ENCODE measurements at regions not wholly inside any gene's neighbourhood (a gene's known extent, or its start where the extent isn't known, plus 50 kb on each side); places are given as distances from the start of the nearest gene placed in this dataset.
"Not testable (repeated sequence)": the region's sequence is repeated elsewhere in the genome, so short reads cannot be mapped to it uniquely, and the experiment has no call there.

GRCh38 chr7:47183862-47184590 lies 397.9 kb downstream of the TNS3 start:
- Histone ChIP-seq H3K4me1 (ENCODE audit: insufficient read depth, low read length) (peaks cover 16% of the 10 kb centered on the region), H3K27me3 (ENCODE audit: insufficient read depth, low read length) (peaks cover 33% of the 10 kb centered on the region), H3K36me3 (ENCODE audit: insufficient read depth, low read length) (no peaks in the 10 kb centered on the region), H2AFZ (ENCODE audit: low read length) (no peak overlapping the region), H4K20me1 (ENCODE audit: insufficient read depth, low read length) (no peaks in the 10 kb centered on the region), H3K9me3 (ENCODE audit: low read depth, low read length) (no peaks in the 10 kb centered on the region), H3K79me2 (ENCODE audit: insufficient read depth, low read length) (no peaks in the 10 kb centered on the region), H3K4me2 (ENCODE audit: insufficient read depth, low read length) (no peak overlapping the region), H3K4me3 (ENCODE audit: insufficient read depth, low read length) (no peak overlapping the region), H3K27ac (ENCODE audit: low read depth, low read length) (no peak overlapping the region)
- no peak for DNase-seq (ENCODE audit: insufficient read length, low spot score, missing footprints)
- TF ChIP-seq CTCF (IDR thresholded peaks at IDR 0.05; ENCODE audit: extremely low read depth, low read depth, low read length): no peak

DNA sequence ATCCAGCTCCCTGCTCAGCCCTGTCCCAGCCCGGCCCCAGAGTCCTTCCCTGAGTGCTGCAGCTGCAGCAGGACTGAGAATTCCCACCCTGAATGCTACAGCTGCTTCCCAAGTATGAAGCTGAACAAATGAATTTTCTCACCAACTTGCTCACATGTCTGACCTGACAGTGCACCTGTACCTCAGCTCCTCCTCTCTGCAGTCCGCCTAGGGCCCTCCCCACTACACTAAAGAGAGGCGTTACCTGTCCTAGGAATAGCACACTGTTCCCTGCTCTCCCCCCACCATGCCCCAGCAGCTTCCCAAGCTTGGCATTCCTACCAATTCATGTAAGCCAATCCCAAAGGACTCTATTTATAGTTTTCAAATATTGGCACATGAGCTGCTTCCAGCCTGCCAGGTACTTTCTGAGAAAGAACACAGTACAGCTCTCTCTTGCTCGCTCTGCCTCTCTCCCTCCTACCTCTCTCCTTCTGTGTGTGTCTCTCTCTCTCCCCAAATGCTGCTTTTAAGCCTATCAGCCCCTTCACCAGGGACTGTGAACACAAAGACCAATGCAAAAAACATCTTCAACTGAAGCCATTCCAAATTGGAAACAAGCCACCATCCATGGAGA lies 400.1 kb downstream of the TNS3 start:
- H3K79me2 ChIP-seq (ENCODE audit: insufficient read depth, low read length): no peaks in the 10 kb centered on the region
- H3K27ac ChIP-seq (ENCODE audit: low read depth, low read length): no peak overlapping the region
- H3K4me1 ChIP-seq (ENCODE audit: insufficient read depth, low read length): peaks cover 16% of the 10 kb centered on the region
- H4K20me1 ChIP-seq (ENCODE audit: insufficient read depth, low read length): no peaks in the 10 kb centered on the region
- H3K4me2 ChIP-seq (ENCODE audit: insufficient read depth, low read length): no peak overlapping the region
- TF ChIP-seq CTCF (IDR thresholded peaks at IDR 0.05; ENCODE audit: extremely low read depth, low read depth, low read length): no peak
- no peak for DNase-seq (ENCODE audit: insufficient read length, low spot score, missing footprints)
- H3K9me3 ChIP-seq (ENCODE audit: low read depth, low read length): no peaks in the 10 kb centered on the region
- H2AFZ ChIP-seq (ENCODE audit: low read length): no peak overlapping the region
- H3K36me3 ChIP-seq (ENCODE audit: insufficient read depth, low read length): no peaks in the 10 kb centered on the region
- H3K27me3 ChIP-seq (ENCODE audit: insufficient read depth, low read length): peaks cover 22% of the 10 kb centered on the region
- no peak overlapping the region for H3K4me3 ChIP-seq (ENCODE audit: insufficient read depth, low read length)

DNA sequence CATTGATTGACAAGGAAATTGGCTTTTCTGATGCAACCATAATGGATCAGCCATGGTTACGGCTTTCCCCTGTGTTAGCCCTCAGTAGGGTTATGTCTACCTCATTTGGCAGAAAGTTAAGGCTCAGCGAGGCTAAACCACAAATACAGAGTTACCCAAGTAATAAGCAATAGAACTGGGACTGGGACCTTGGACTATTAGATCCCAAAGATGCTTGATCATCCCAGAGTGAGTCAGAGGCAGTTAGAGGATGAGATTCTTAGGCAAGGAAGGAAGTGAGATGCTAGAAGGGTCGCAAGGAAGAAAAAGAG lies 401.4 kb downstream of the TNS3 start:
- H3K27ac ChIP-seq (ENCODE audit: low read depth, low read length): no peak overlapping the region
- H3K79me2 ChIP-seq (ENCODE audit: insufficient read depth, low read length): no peaks in the 10 kb centered on the region
- no peaks in the 10 kb centered on the region for H3K9me3 ChIP-seq (ENCODE audit: low read depth, low read length)
- H3K4me3 ChIP-seq (ENCODE audit: insufficient read depth, low read length): no peak overlapping the region
- no peak overlapping the region for H2AFZ ChIP-seq (ENCODE audit: low read length)
- H3K4me1 ChIP-seq (ENCODE audit: insufficient read depth, low read length): peaks cover 16% of the 10 kb centered on the region
- H3K36me3 ChIP-seq (ENCODE audit: insufficient read depth, low read length): no peaks in the 10 kb centered on the region
- no peaks in the 10 kb centered on the region for H4K20me1 ChIP-seq (ENCODE audit: insufficient read depth, low read length)
- H3K27me3 ChIP-seq (ENCODE audit: insufficient read depth, low read length): peaks cover 14% of the 10 kb centered on the region
- no peak for DNase-seq (ENCODE audit: insufficient read length, low spot score, missing footprints)
- H3K4me2 ChIP-seq (ENCODE audit: insufficient read depth, low read length): peak overlapping the region; percentile 61
- TF ChIP-seq CTCF (IDR thresholded peaks at IDR 0.05; ENCODE audit: extremely low read depth, low read depth, low read length): no peak

GRCh38 chr7:47179812-47180515 lies 401.9 kb downstream of the TNS3 start:
- Histone ChIP-seq H3K9me3 (ENCODE audit: low read depth, low read length) (no peaks in the 10 kb centered on the region), H3K27me3 (ENCODE audit: insufficient read depth, low read length) (peaks cover 14% of the 10 kb centered on the region), H4K20me1 (ENCODE audit: insufficient read depth, low read length) (no peaks in the 10 kb centered on the region), H3K4me2 (ENCODE audit: insufficient read depth, low read length) (peak overlapping the region; percentile 61), H3K27ac (ENCODE audit: low read depth, low read length) (no peak overlapping the region), H2AFZ (ENCODE audit: low read length) (no peak overlapping the region), H3K4me1 (ENCODE audit: insufficient read depth, low read length) (peaks cover 16% of the 10 kb centered on the region), H3K79me2 (ENCODE audit: insufficient read depth, low read length) (no peaks in the 10 kb centered on the region), H3K4me3 (ENCODE audit: insufficient read depth, low read length) (no peak overlapping the region), H3K36me3 (ENCODE audit: insufficient read depth, low read length) (no peaks in the 10 kb centered on the region)
- TF ChIP-seq CTCF (IDR thresholded peaks at IDR 0.05; ENCODE audit: extremely low read depth, low read depth, low read length): peak; percentile 95
- DNase-seq (ENCODE audit: insufficient read length, low spot score, missing footprints): peak; percentile 89

- not testable (repeated sequence) for H3K9me3 ChIP-seq (ENCODE audit: low read depth, low read length); H3K36me3 ChIP-seq (ENCODE audit: insufficient read depth, low read length); H3K79me2 ChIP-seq (ENCODE audit: insufficient read depth, low read length); DNase-seq (ENCODE audit: insufficient read length, low spot score, missing footprints); H3K4me3 ChIP-seq (ENCODE audit: insufficient read depth, low read length); H3K4me2 ChIP-seq (ENCODE audit: insufficient read depth, low read length); H4K20me1 ChIP-seq (ENCODE audit: insufficient read depth, low read length); H3K27me3 ChIP-seq (ENCODE audit: insufficient read depth, low read length); H2AFZ ChIP-seq (ENCODE audit: low read length); H3K27ac ChIP-seq (ENCODE audit: low read depth, low read length); H3K4me1 ChIP-seq (ENCODE audit: insufficient read depth, low read length)
Measured at GRCh38 chr7:47172602-47173539, 409.0 kb downstream of the TNS3 start.

All from osteoblast (primary cell).